Stomach smooth muscle (tissue), 2 donors: ENCODE measurements at regions not wholly inside any gene's neighbourhood (a gene's known extent, or its start where the extent isn't known, plus 50 kb on each side); places are given as distances from the start of the nearest gene placed in this dataset.

Source experiments
- H3K27ac ChIP-seq: one replicate; pipeline ENCODE4 v1.7.0; 2013; ENCODE audit warnings: mild to moderate bottlenecking, low read length, inconsistent platforms
- H3K27me3 ChIP-seq, 2 donors: one replicate each; pipeline ENCODE4 v1.7.0; 2013; ENCODE audit warnings: low read length in 2 of 2; ENCODE audit not compliant: insufficient read depth in 2 of 2, control insufficient read depth in 1 of 2
- H3K36me3 ChIP-seq, 2 donors: one replicate each; pipeline ENCODE4 v1.7.0; 2013; ENCODE audit warnings: low read length in 2 of 2; ENCODE audit not compliant: control insufficient read depth in 2 of 2, insufficient read depth in 2 of 2
- H3K4me1 ChIP-seq: one replicate; pipeline ENCODE4 v1.7.0; 2013; ENCODE audit warnings: low read length; ENCODE audit not compliant: control insufficient read depth, insufficient read depth
- H3K4me3 ChIP-seq, 2 donors: one replicate each; pipeline ENCODE4 v1.7.0; 2013; ENCODE audit warnings: low read length in 2 of 2
- H3K9ac ChIP-seq, 2 donors: one replicate each; pipeline ENCODE4 v1.7.0; 2013; ENCODE audit warnings: low read length in 2 of 2, mild to moderate bottlenecking in 1 of 2
- H3K9me3 ChIP-seq, 2 donors: one replicate each; pipeline ENCODE4 v1.7.0; 2013; ENCODE audit warnings: low read length in 2 of 2; ENCODE audit not compliant: control insufficient read depth in 2 of 2
- donor health status: healthy.
- donor health status: Pancreatic carcinoma.

- Histone ChIP-seq H3K27ac (no peak overlapping the region), H3K27me3 (no peaks in the 10 kb centered on the region), H3K9ac (no peak overlapping the region), H3K4me1 (peaks cover 2% of the 10 kb centered on the region), H3K4me3 (no peak overlapping the region), H3K36me3 (no peaks in the 10 kb centered on the region), H3K9me3 (no peaks in the 10 kb centered on the region)
Observed at GRCh38 chr15:81758818-81759284, 287.0 kb downstream of the MEX3B start.

DNA sequence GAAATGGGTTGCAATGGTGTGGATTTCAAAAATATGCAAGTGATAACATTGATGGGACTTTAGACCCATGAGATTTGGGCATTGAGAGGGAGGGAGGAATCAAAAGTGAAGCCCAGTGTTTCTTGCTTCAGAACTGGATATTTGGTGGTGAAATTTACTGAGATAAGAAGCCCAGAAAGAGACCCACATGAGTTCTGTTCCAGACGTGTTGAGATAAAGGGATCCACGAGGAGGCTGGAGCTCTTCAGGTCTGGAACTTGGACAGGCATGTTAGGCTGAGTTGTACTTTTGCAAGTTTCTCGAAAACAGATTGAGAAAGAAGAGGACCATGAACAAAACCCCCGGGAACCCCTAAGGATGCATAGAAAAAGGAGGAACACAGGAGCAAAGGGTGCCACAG, 290.2 kb downstream of the MEX3B start:
- H3K9me3 ChIP-seq, result no peaks in the 10 kb centered on the region
- no peaks in the 10 kb centered on the region for H3K36me3 ChIP-seq
- no peak overlapping the region for H3K9ac ChIP-seq
- H3K27ac ChIP-seq, result no peak overlapping the region
- peaks cover 6% of the 10 kb centered on the region for H3K4me1 ChIP-seq
- no peaks in the 10 kb centered on the region for H3K27me3 ChIP-seq
- H3K4me3 ChIP-seq, result no peak overlapping the region

GRCh38 chr15:81754078-81754477, 291.7 kb downstream of the MEX3B start:
- peaks cover 0 to 3% of the 10 kb centered on the region in 2 donors for H3K27me3 ChIP-seq
- H3K9ac ChIP-seq, result no peak overlapping the region
- H3K4me1 ChIP-seq, result peaks cover 11% of the 10 kb centered on the region
- no peak overlapping the region for H3K4me3 ChIP-seq
- H3K9me3 ChIP-seq, result no peaks in the 10 kb centered on the region
- no peak overlapping the region for H3K27ac ChIP-seq
- H3K36me3 ChIP-seq, result no peaks in the 10 kb centered on the region

- no peaks in the 10 kb centered on the region for H3K36me3 ChIP-seq
- no peak overlapping the region for H3K4me3 ChIP-seq
- peaks cover 11% of the 10 kb centered on the region for H3K4me1 ChIP-seq
- no peak overlapping the region for H3K27ac ChIP-seq
- no peaks in the 10 kb centered on the region for H3K9me3 ChIP-seq
- peaks cover 0 to 3% of the 10 kb centered on the region in 2 donors for H3K27me3 ChIP-seq
- H3K9ac ChIP-seq, result no peak overlapping the region
Observed at GRCh38 chr15:81752974-81753373, 292.8 kb downstream of the MEX3B start.

DNA sequence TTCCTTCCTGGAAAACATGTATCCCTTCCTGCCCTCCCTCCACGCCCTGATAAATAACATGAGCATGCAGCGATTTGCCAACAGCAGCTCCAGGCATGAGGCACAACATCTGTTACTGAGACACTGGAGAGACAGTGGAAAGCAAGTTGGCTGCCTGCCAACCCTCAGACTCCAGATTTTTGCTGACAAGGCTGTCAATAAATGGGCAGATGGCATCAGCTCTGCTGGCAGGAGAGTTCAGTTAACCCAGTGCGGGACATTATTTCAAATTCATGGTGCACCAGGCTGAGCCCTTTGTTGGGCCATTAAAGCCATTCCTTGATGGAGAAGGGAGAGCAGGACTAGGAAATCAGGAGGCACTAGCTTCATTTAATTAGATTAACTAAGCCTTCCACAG, 293.3 kb downstream of the MEX3B start:
- Histone ChIP-seq H3K4me1 (peaks cover 11% of the 10 kb centered on the region), H3K27me3 (peaks cover 0 to 3% of the 10 kb centered on the region in 2 donors), H3K9me3 (no peaks in the 10 kb centered on the region), H3K27ac (no peak overlapping the region), H3K9ac (no peak overlapping the region), H3K4me3 (no peak overlapping the region), H3K36me3 (no peaks in the 10 kb centered on the region)

- Histone ChIP-seq H3K9ac (no peak overlapping the region), H3K27ac (no peak overlapping the region), H3K4me1 (peaks cover 11% of the 10 kb centered on the region), H3K4me3 (no peak overlapping the region), H3K27me3 (peaks cover 0 to 3% of the 10 kb centered on the region in 2 donors), H3K36me3 (no peaks in the 10 kb centered on the region), H3K9me3 (no peaks in the 10 kb centered on the region)
Observed at GRCh38 chr15:81751816-81752545, 293.8 kb downstream of the MEX3B start.

DNA sequence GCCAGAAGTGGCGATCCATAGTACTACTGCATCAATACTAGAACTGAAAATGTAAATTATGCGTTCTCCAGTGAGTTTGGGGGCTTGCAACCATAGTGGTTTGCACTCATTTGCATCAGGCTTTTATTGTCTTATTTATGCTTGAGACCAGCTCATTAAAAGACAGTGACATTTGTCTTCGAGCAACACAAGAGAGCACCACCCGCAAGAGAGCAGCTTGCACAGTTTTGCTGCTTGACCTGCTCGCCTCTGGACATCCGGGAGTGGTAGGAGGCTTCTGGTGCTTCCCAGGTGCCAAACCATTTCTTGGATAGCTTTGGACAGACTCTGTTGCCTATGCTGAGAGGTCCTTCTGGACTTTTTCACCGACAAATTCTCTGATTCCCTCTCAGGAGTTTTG, 294.6 kb downstream of the MEX3B start:
- Histone ChIP-seq H3K36me3 (no peaks in the 10 kb centered on the region), H3K9ac (no peak overlapping the region), H3K4me3 (no peak overlapping the region), H3K27me3 (peaks cover 0 to 3% of the 10 kb centered on the region in 2 donors), H3K27ac (no peak overlapping the region), H3K9me3 (no peaks in the 10 kb centered on the region), H3K4me1 (peaks cover 11% of the 10 kb centered on the region)

DNA sequence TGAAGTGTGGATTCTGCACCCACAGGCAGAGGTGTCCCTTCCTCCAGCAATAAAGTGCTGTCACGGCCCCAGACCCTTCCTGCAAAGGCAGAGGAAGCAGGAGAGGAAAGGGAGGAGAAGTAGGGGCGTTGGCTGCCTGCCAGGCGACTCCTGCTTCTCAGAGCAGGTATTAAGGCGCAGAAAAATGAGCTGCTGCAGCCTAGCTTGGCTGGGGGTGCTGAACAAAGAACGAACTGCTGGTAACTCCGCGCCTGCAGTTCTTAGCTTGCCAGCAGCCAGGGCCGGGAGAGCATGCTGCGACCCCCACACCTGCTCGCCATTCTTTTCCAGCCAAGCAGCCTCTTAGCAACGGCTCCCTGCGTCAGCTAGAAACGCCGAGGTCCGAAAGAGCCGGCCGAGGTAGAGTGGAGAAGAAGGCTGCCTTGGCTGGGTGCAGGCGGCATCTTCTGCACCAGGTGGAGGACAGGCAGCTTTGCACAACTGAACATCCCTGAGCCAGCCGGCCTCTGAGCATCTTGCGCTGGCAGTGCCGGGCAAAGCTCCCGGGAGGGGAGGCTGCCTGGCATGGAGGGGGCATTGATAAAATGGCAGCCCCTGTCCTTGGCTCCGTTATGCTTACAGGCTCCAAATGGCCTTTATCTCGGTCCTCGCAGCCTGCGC, 296.0 kb downstream of the MEX3B start:
- peaks cover 11% of the 10 kb centered on the region for H3K4me1 ChIP-seq
- H3K4me3 ChIP-seq, result no peak overlapping the region

GRCh38 chr15:81747482-81747881, 298.3 kb downstream of the MEX3B start:
- Histone ChIP-seq H3K4me1 (peaks cover 6% of the 10 kb centered on the region), H3K9me3 (no peaks in the 10 kb centered on the region), H3K27me3 (peaks cover 0 to 3% of the 10 kb centered on the region in 2 donors), H3K27ac (no peak overlapping the region), H3K36me3 (no peaks in the 10 kb centered on the region), H3K4me3 (no peak overlapping the region), H3K9ac (no peak overlapping the region)

More for the DNA sequence above, 296.0 kb downstream of the MEX3B start:
- no peak overlapping the region for H3K9ac ChIP-seq
- no peaks in the 10 kb centered on the region for H3K9me3 ChIP-seq
- H3K27ac ChIP-seq, result no peak overlapping the region
- no peaks in the 10 kb centered on the region for H3K36me3 ChIP-seq
- peaks cover 0 to 3% of the 10 kb centered on the region in 2 donors for H3K27me3 ChIP-seq

DNA sequence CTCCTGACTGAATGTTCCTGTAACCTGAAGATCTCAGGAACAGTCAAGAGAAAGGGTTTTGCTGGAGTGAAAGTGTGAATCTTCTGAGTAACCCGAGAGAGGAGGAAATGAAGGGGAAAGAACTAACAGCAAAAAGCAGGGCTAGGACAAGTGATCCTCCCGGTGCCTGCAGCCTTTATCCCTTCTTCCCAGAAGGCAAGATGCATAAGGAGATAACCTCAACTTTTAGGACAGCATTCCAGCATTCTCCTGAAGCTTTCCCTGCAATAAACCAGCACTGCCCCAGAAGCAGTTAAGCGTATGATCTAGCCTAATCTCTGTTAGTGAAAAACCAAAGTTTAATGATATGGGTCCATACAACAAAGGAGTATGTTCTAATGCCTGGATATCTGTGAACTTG, 298.8 kb downstream of the MEX3B start:
- Histone ChIP-seq H3K9ac (no peak overlapping the region), H3K4me3 (no peak overlapping the region), H3K9me3 (no peaks in the 10 kb centered on the region), H3K27ac (no peak overlapping the region), H3K27me3 (peaks cover 0 to 3% of the 10 kb centered on the region in 2 donors), H3K4me1 (peaks cover 5% of the 10 kb centered on the region), H3K36me3 (no peaks in the 10 kb centered on the region)

GRCh38 chr15:81744364-81744763, 301.5 kb downstream of the MEX3B start:
- Histone ChIP-seq H3K4me1 (no peaks in the 10 kb centered on the region), H3K9ac (no peak overlapping the region), H3K27ac (no peak overlapping the region), H3K4me3 (no peak overlapping the region), H3K9me3 (peaks cover 0 to 4% of the 10 kb centered on the region in 2 donors), H3K27me3 (no peaks in the 10 kb centered on the region), H3K36me3 (no peaks in the 10 kb centered on the region)
